CD4-positive, CD25-positive, alpha-beta regulatory T cell (primary cell): ENCODE measurements at regions not wholly inside any gene's neighbourhood (a gene's known extent, or its start where the extent isn't known, plus 50 kb on each side); places are given as distances from the start of the nearest gene placed in this dataset.

Experiments used
- ATAC-seq, 2 donors: fragments of 150-1000 bp; cut with Tn5 transposase; one replicate each; pipeline ENCODE4 v1.10.0; 2021; ENCODE audit warnings: low read depth in 2 of 2, moderate number of reproducible peaks in 2 of 2, moderate library complexity in 1 of 2
- DNase-seq, 3 donors: peaks; one replicate each; pipeline versions ENCODE4 v3.0.0 to v3.0.0-alpha.2; 2012 to 2022; ENCODE audit warnings: mixed read lengths in 1 of 3
- H3K27ac ChIP-seq: one replicate; pipeline ENCODE4 v1.7.0; 2013; ENCODE audit warnings: mild to moderate bottlenecking, low read length; ENCODE audit not compliant: insufficient read depth, poor library complexity, severe bottlenecking
- H3K27me3 ChIP-seq: one replicate; pipeline ENCODE4 v1.7.0; 2013; ENCODE audit warnings: low read length; ENCODE audit not compliant: control insufficient read depth, insufficient read depth
- H3K36me3 ChIP-seq: one replicate; pipeline ENCODE4 v1.7.0; 2013; ENCODE audit warnings: mild to moderate bottlenecking, low read length, moderate library complexity; ENCODE audit not compliant: control insufficient read depth, insufficient read depth
- H3K4me1 ChIP-seq: 2 replicates; pipeline ENCODE4 v1.7.0; 2013; ENCODE audit warnings: mild to moderate bottlenecking, low read length; ENCODE audit not compliant: insufficient read depth, control insufficient read depth, poor library complexity, severe bottlenecking
- H3K4me3 ChIP-seq: one replicate; pipeline ENCODE4 v1.7.0; 2013; ENCODE audit warnings: low read depth, mild to moderate bottlenecking, low read length, moderate library complexity
- H3K9me3 ChIP-seq, 2 experiments: 1 replicate in 1 of 2; 2 replicates in 1 of 2; pipeline ENCODE4 v1.7.0; 2013; ENCODE audit warnings: low read length in 2 of 2, mild to moderate bottlenecking in 1 of 2, moderate library complexity in 1 of 2; ENCODE audit not compliant: control insufficient read depth in 2 of 2
- H3K27ac Mint-ChIP-seq, 3 donors: one replicate each; pipeline ENCODE4 v1.8.0; 2020 to 2022; ENCODE audit warnings: mild to moderate bottlenecking in 3 of 3, mixed read lengths in 3 of 3, moderate library complexity in 2 of 3
- H3K27me3 Mint-ChIP-seq: one replicate; pipeline ENCODE4 v1.8.0; 2022; ENCODE audit warnings: mild to moderate bottlenecking, mixed read lengths
- H3K36me3 Mint-ChIP-seq: one replicate; pipeline ENCODE4 v1.8.0; 2020; ENCODE audit warnings: mixed read lengths
- H3K4me1 Mint-ChIP-seq, 4 donors: one replicate each; pipeline ENCODE4 v1.8.0; 2020 to 2022; ENCODE audit warnings: mixed read lengths in 4 of 4, mild to moderate bottlenecking in 1 of 4
- H3K4me3 Mint-ChIP-seq, 4 donors: one replicate each; pipeline ENCODE4 v1.8.0; 2020 to 2022; ENCODE audit warnings: mild to moderate bottlenecking in 4 of 4, mixed read lengths in 4 of 4, moderate library complexity in 3 of 4
- H3K9me3 Mint-ChIP-seq, 7 donors: one replicate each; pipeline ENCODE4 v1.8.0; 2020 to 2022; ENCODE audit warnings: mixed read lengths in 7 of 7, mild to moderate bottlenecking in 3 of 7, moderate library complexity in 2 of 7

- DNase-seq (no peak), ATAC-seq (no peak)
- Histone ChIP-seq H3K27me3 (no peaks in the 10 kb centered on the region), H3K9me3 (no peaks in the 10 kb centered on the region), H3K4me3 (no peak overlapping the region), H3K4me1 (peaks cover 11% of the 10 kb centered on the region), H3K36me3 (no peaks in the 10 kb centered on the region), H3K27ac (no peak overlapping the region)
- peaks cover under 1% of the 10 kb centered on the region for H3K27me3 Mint-ChIP-seq
- H3K36me3 Mint-ChIP-seq: no peaks in the 10 kb centered on the region
- no peaks in the 10 kb centered on the region for H3K9me3 Mint-ChIP-seq
- peaks cover 9 to 27% (median 20%) of the 10 kb centered on the region in 4 donors for H3K4me1 Mint-ChIP-seq
- H3K27ac Mint-ChIP-seq: no peak overlapping the region
- no peak overlapping the region for H3K4me3 Mint-ChIP-seq
Measured at GRCh38 chr1:200333329-200333728, 76.5 kb downstream of the ZNF281 start.

DNA sequence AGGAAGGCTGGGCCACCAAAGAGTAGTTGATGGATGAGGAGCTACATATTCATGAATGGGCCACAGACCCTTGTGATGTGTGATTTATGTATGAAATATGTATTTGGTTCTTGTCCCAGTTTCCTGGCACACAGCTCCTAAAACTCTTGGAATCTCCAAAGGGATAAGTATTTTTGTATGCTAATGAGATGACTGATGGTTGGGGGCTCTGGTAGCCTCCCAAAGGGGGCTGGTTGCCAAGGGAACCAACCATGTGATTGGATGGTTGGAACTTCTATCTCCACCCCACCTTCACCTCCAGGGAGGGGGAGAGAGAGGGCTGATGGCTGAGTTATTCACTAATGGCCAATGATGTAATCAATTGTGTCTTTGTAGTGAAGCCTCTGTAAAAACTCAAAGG is 77.1 kb downstream of the ZNF281 start:
- no peaks in the 10 kb centered on the region for H3K36me3 Mint-ChIP-seq
- H3K27ac Mint-ChIP-seq: no peak overlapping the region
- H3K36me3 ChIP-seq: no peaks in the 10 kb centered on the region
- H3K27me3 ChIP-seq: no peaks in the 10 kb centered on the region
- H3K27ac ChIP-seq: no peak overlapping the region
- no peak for ATAC-seq
- peaks cover 4 to 21% (median 14%) of the 10 kb centered on the region in 4 donors for H3K4me1 Mint-ChIP-seq
- no peak for DNase-seq
- H3K4me3 Mint-ChIP-seq: no peak overlapping the region
- H3K4me3 ChIP-seq: no peak overlapping the region
- peaks cover 7% of the 10 kb centered on the region for H3K27me3 Mint-ChIP-seq
- peaks cover 0 to 1% (median 0%) of the 10 kb centered on the region in 7 donors for H3K9me3 Mint-ChIP-seq
- H3K9me3 ChIP-seq: no peaks in the 10 kb centered on the region
- peaks cover 6% of the 10 kb centered on the region for H3K4me1 ChIP-seq

GRCh38 chr1:200330741-200331428 is 79.0 kb downstream of the ZNF281 start:
- Mint-ChIP-seq H3K27me3 (peaks cover 13% of the 10 kb centered on the region), H3K4me3 (no peak overlapping the region), H3K9me3 (peaks cover 0 to 3% (median 0%) of the 10 kb centered on the region in 7 donors), H3K27ac (no peak overlapping the region), H3K36me3 (no peaks in the 10 kb centered on the region), H3K4me1 (peaks cover 0 to 4% (median 1%) of the 10 kb centered on the region in 4 donors)
- Histone ChIP-seq H3K9me3 (no peaks in the 10 kb centered on the region), H3K27ac (no peak overlapping the region), H3K4me3 (no peak overlapping the region), H3K27me3 (no peaks in the 10 kb centered on the region), H3K36me3 (no peaks in the 10 kb centered on the region), H3K4me1 (no peaks in the 10 kb centered on the region)
- DNase-seq (no peak), ATAC-seq (no peak)

DNA sequence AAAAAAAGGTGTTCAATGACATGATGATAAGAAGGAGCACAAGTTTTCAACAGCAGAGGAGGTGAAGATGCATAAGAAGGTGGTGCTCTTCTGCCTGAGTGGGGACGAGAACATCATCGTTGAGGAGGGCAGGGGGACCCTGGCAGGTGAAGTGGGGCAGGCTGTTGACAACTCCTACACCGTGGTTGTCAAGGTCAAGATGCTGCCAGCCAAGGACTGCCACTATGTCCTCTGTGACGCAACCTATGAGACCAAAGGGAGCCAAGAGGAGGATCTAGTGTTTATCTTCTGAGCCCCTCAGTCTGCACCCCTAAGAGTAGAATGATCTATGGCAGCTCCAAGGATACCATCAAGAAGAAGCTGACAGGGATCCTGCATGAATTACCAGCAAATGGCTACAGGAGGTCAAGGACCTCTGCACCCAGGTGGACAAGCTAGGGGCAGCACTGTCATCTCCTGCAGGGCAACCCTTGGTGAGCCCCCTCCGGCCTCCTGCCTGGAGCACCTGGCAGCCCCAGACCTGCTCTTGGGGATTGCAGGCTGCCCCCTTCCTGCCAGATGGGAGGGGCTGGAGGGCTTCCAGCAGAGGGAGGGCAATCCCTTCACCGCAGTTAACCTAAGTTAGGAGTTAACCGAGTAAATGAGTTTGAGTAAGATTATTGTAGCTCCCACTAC is 80.5 kb downstream of the ZNF281 start:
- Mint-ChIP-seq H3K27me3 (peaks cover 14% of the 10 kb centered on the region), H3K36me3 (no peaks in the 10 kb centered on the region), H3K27ac (no peak overlapping the region), H3K4me1 (peaks cover 0 to 4% (median 0%) of the 10 kb centered on the region in 4 donors), H3K9me3 (peaks cover 0 to 3% (median 0%) of the 10 kb centered on the region in 7 donors), H3K4me3 (no peak overlapping the region)
- Histone ChIP-seq H3K9me3 (no peaks in the 10 kb centered on the region), H3K27ac (no peak overlapping the region), H3K4me3 (no peak overlapping the region), H3K4me1 (no peaks in the 10 kb centered on the region), H3K36me3 (no peaks in the 10 kb centered on the region), H3K27me3 (no peaks in the 10 kb centered on the region)
- DNase-seq (no peak), ATAC-seq (no peak)

DNA sequence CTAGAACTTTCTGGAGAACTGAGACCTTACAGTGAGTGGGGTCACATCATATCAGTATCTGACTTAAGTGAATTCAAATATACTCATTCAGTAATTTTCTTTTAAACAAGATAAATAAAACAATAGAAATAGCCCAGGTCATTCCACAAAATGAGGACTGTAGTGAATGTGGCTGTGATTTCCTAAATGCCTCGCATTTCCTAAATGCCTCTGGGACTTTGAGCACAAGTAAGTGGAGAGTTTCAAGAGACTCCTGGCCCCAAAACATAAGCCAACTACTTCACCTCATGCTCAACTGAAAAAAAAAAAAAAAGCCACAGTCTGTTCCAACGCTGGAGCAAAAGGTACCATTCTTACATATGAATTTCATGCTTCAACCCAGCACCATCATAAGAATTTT is 81.5 kb downstream of the ZNF281 start:
- DNase-seq (no peak), ATAC-seq (no peak)
- H3K27me3 ChIP-seq: no peaks in the 10 kb centered on the region
- no peak overlapping the region for H3K27ac Mint-ChIP-seq
- H3K36me3 ChIP-seq: no peaks in the 10 kb centered on the region
- no peak overlapping the region for H3K27ac ChIP-seq
- no peak overlapping the region for H3K4me3 ChIP-seq
- no peaks in the 10 kb centered on the region for H3K4me1 ChIP-seq
- peaks cover 14% of the 10 kb centered on the region for H3K27me3 Mint-ChIP-seq
- H3K4me1 Mint-ChIP-seq: no peaks in the 10 kb centered on the region
- no peaks in the 10 kb centered on the region for H3K9me3 ChIP-seq
- H3K36me3 Mint-ChIP-seq: no peaks in the 10 kb centered on the region
- H3K9me3 Mint-ChIP-seq: peaks cover 0 to 3% (median 0%) of the 10 kb centered on the region in 7 donors
- H3K4me3 Mint-ChIP-seq: no peak overlapping the region

- Mint-ChIP-seq H3K36me3 (no peaks in the 10 kb centered on the region), H3K4me1 (no peaks in the 10 kb centered on the region), H3K9me3 (peaks cover 0 to 3% (median 0%) of the 10 kb centered on the region in 7 donors), H3K4me3 (no peak overlapping the region), H3K27me3 (peaks cover 18% of the 10 kb centered on the region), H3K27ac (peak overlapping the region in 1 of 3 donors; percentile 27)
- Histone ChIP-seq H3K4me1 (no peaks in the 10 kb centered on the region), H3K36me3 (no peaks in the 10 kb centered on the region), H3K4me3 (no peak overlapping the region), H3K27ac (no peak overlapping the region), H3K27me3 (no peaks in the 10 kb centered on the region), H3K9me3 (no peaks in the 10 kb centered on the region)
- ATAC-seq: no peak
- no peak for DNase-seq
Measured at GRCh38 chr1:200323856-200324400, 85.9 kb downstream of the ZNF281 start.

DNA sequence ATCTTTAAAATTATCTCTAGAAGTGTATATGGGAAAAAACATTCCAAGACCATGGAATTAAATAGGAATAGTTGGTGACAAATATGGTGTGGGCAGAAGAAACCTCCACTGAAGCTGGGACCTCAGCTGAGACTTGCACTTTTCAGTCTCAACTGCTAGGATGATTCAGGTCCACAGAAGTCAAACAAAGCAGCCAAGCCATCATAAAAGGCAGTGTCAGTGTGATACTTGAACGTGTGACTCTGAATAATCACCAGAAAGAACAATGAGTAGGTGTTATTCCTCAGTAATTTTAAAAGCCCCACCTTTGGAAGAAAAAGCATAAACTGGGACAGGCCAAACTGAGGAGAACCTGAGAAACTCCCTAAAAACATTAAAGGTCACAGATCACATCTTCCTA is 90.7 kb downstream of the ZNF281 start:
- Histone ChIP-seq H3K27ac (no peak overlapping the region), H3K36me3 (no peaks in the 10 kb centered on the region), H3K9me3 (no peaks in the 10 kb centered on the region), H3K27me3 (peaks cover 12% of the 10 kb centered on the region), H3K4me3 (no peak overlapping the region), H3K4me1 (no peaks in the 10 kb centered on the region)
- H3K27me3 Mint-ChIP-seq: peaks cover 27% of the 10 kb centered on the region
- no peak for DNase-seq
- ATAC-seq: no peak
- no peak overlapping the region for H3K4me3 Mint-ChIP-seq
- no peaks in the 10 kb centered on the region for H3K4me1 Mint-ChIP-seq
- H3K9me3 Mint-ChIP-seq: no peaks in the 10 kb centered on the region
- no peak overlapping the region for H3K27ac Mint-ChIP-seq
- H3K36me3 Mint-ChIP-seq: no peaks in the 10 kb centered on the region
